GM12874 (cell line): ENCODE measurements at regions not wholly inside any gene's neighbourhood (a gene's known extent, or its start where the extent isn't known, plus 50 kb on each side); places are given as distances from the start of the nearest gene placed in this dataset.

Experiments used
- CTCF ChIP-seq: IDR thresholded peaks from 2 replicates; pipeline ENCODE4 v1.5.1; 2011; ENCODE audit warnings: low read depth, mild to moderate bottlenecking, control low read depth, low read length, moderate library complexity; ENCODE audit not compliant: insufficient read depth

- TF ChIP-seq CTCF: no peak
Measured at GRCh38 chr4:83890816-83891215, 354.9 kb downstream of the GPAT3 start.

GRCh38 chr4:83890231-83890630 is 354.3 kb downstream of the GPAT3 start:
- no peak for TF ChIP-seq CTCF

GRCh38 chr4:83889802-83890201 is 353.9 kb downstream of the GPAT3 start:
- TF ChIP-seq CTCF: no peak

GRCh38 chr4:83885256-83886182 is 349.6 kb downstream of the GPAT3 start:
- TF ChIP-seq CTCF: no peak

- no peak for TF ChIP-seq CTCF
Measured at GRCh38 chr4:83876047-83876446, 340.1 kb downstream of the GPAT3 start.

- no peak for TF ChIP-seq CTCF
Measured at GRCh38 chr4:83875437-83875836, 339.5 kb downstream of the GPAT3 start.

GRCh38 chr4:83873996-83874395 is 338.1 kb downstream of the GPAT3 start:
- no peak for TF ChIP-seq CTCF
